ENCODE measurements at regions not wholly inside any gene's neighbourhood (a gene's known extent, or its start where the extent isn't known, plus 50 kb on each side); places are given as distances from the start of the nearest gene placed in this dataset.

DNA sequence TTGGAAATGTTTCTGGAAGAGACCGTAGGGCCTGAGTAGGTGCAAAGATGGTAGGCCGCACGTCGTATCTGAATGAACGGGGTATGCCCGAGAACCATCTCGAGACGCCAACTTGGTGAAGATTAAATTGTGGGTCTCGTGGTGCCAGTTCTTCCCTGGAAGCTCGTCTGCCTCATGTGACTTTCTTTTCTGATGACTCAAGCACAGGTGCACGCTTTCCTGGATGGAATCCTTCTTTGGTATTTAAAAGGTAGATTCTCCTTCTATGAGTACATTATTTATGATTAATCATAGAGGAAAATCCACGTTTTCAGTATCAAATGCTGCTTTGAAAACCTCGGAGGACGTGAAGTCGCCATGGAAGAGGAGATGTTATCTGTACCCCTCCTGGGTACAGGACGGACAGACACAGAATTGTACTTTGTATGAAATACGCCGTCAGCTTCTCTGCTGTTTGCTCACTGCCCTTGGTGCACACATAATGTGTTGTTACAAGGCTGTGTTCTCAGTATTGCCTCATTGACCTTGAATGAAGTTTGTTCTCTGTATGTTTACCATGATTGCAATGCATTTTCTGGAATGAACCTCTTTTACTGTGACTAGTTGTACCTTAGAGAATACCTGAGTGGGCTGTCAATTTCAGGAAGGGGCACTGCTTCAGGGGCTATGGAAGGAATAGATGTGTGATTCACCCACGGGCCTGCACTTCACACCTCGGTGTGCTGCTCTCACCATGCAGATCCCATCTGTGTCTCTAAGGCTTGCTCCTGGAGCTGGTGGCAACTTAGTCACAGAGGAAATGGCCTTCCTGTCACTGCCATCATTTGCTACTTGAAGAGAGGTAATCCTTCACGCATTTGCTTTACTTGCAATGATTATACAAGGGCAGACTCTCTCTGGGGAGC is 137.3 kb upstream of the RTL1 start:
- DNase-seq (ENCODE audit: low read depth in 2 of 3, low spot score in 2 of 3): no peak

GRCh38 chr14:101043891-101044290 is 140.4 kb upstream of the RTL1 start:
- no peak for DNase-seq (ENCODE audit: low read depth in 2 of 3, low spot score in 2 of 3)

GRCh38 chr14:101044741-101045140 is 141.2 kb upstream of the RTL1 start:
- DNase-seq (ENCODE audit: low read depth in 2 of 3, low spot score in 2 of 3): no peak

DNA sequence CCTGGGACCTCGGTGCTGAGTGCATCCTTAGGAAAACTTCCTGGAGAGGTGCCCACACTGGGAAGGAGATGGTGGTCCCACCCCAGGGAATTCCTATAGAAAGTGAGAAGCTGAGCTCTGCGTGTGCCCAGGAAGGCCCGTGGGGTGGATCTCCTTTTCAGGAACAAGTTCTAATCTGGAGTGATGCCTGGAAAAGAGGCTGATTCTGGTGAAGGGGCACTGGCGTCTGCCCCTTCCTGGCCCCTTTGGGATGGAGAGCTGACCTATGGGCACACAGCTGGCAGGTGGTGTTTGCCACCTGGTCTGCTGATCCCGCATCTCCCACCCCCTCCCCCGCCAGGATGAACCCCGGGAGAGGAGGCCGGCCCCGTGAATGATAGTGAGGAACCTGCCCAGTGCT is 142.0 kb upstream of the RTL1 start:
- DNase-seq (ENCODE audit: low read depth in 2 of 3, low spot score in 2 of 3): no peak

DNA sequence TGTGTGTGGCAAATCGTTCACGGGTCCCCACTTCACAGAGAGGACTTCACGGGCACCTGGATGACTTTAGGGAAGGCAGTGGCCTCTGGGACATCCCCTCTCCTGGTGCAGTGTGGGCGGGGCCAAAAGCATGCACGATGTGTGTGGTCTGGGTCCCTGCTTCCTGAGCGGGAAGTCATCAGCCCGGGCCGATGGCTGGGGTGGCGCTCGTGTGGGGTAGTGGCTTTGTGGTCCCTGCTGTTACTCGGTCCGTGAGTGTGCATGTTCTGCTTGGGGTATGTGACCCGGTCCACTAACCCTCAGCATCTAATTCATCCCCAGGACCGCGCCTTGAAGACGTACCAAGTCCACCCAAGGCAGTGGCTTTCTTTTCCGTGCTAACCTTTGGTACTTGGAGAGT is 142.5 kb upstream of the RTL1 start:
- DNase-seq (ENCODE audit: low read depth in 2 of 3, low spot score in 2 of 3): no peak

- peak in 2 of 3 donors; percentile 53 to 55 for DNase-seq (ENCODE audit: low read depth in 2 of 3, low spot score in 2 of 3)
These were observed 143.8 kb upstream of the RTL1 start for GRCh38 chr14:101047326-101047725.

DNA sequence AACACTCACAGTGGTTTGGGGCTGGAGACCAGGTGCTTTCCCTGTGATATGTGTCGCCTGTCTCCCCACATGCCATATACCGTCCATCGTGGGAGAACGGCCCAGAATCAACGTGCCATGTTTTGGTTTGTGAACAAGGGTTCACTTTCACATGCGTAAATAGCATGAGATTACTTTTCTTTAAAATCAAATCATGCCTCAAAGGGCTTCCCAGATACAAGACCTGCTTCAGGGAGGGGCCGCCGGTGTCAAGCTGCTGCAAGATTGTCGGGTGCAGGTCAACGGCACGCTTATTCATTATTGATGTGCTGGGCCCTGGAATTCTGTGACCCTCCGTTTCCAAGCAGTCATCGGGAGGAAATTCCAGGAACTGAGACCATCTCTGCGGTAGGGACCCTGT is 145.2 kb upstream of the RTL1 start:
- DNase-seq (ENCODE audit: low read depth in 2 of 3, low spot score in 2 of 3): no peak

DNA sequence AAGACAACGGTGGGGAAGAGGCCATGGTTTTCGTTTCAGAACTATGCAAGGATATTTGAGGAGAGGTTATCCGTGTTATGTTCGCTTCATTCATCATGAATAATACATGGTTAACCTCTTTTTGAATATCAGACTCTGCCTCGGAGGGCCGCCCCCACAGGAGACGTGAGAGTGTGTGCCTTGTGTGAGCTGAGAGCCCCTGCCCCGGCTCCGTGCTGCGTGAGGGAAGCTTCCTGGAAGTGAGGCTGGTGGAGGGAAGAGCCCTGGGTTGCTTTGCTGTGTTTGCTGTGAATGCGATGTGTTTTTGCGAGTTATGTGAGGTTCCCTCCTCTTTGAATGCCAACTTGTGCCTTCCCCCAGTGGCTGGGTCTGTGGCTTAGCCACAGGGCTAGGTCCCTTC is 146.0 kb upstream of the RTL1 start:
- no peak for DNase-seq (ENCODE audit: low read depth in 2 of 3, low spot score in 2 of 3)

DNA sequence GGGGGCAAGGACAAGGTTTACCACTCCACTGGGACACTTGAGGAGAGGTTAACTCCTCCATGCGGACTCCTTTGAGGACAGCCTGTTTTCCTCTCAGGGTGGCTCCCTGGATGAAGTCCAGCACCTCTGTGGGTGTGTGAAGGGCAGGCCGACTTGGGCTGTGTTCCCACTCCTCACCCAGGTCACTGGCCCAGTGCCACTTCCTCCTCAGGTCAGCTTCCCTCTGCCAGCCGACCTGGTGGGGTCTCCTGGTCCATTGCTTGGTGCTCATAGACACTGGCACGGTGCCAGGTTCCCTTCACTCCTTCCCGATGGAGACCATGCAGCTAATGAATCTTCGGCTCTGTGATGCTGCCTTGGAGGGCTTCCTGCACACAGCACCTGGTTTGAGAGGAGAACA is 146.4 kb upstream of the RTL1 start:
- DNase-seq (ENCODE audit: low read depth in 2 of 3, low spot score in 2 of 3): no peak

GRCh38 chr14:101050901-101051490 is 147.5 kb upstream of the RTL1 start:
- DNase-seq (ENCODE audit: low read depth in 2 of 3, low spot score in 2 of 3): no peak

DNA sequence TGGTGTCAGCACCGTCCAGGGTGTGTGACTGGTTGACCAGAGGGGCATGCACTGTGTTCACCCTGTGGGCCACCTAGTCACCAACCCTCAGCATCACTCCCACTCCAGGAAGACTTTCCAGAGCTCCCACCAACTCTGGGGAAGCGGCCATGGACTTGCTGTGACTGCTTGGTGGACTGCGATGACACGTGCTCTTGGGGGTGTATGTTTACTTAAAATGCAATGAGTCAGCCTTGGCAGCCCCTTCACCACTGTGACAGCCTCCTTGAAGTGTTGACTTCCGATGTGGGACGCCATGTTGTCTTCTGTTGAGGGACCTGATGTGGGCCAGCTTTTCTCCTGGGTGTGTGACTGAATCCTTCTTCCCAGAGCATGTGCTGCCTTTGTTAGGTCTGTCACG is 151.1 kb upstream of the RTL1 start:
- no peak for DNase-seq (ENCODE audit: low read depth in 2 of 3, low spot score in 2 of 3)

DNA sequence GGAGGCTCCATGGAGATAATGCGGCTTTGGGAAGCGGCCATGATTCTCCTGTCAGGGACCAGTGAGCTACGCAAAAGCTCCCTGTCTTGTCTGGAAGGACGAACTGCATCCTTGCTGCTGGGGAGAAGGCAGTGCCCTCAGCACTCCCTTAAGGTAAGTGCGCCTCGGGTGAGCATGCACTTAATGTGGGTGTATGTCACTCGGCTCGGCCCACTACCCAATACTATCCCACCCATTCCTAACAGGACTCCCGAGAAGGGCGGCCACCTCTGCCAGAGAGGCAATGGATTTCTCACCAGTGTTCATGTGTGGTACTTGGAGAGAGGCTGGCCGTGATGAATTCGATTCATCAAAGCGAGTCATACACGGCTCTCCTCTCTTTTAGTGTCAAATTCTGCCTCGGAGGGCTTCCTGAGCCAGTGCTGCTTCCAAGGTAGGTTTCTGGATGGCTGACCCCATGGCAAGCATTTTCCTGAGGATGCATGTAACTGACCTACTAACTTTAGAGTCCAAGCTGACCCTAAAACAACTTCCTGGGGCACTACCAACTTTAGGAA is 151.7 kb upstream of the RTL1 start:
- no peak for DNase-seq (ENCODE audit: low read depth in 2 of 3, low spot score in 2 of 3)

DNA sequence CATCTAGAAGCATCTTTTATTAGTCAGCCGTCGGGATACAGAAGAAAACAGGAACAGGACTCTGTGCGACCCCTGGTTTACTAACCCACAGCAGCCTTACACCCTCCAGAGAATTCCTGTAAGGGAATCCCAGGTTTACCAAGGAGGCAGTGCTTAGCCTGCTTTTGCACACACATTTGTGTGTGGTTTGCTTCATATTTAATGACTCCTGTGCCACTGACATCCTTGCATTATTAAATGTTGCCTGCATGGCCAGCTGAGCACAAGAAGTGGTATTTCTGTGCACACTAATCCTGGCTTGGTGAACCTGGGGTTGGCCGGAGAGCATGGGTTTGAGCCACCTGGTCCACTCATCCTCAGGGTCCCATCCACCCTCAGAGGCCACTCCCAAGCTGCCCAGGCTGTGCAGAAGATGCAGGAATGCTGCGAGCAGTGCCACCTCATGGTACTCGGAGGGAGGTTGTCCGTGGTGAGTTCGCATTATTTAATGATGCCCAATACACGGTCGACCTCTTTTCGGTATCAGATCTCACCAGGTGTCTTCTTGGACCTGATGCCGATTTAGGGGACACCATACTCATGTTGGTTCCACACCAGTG is 152.4 kb upstream of the RTL1 start:
- DNase-seq (ENCODE audit: low read depth in 2 of 3, low spot score in 2 of 3): no peak

DNA sequence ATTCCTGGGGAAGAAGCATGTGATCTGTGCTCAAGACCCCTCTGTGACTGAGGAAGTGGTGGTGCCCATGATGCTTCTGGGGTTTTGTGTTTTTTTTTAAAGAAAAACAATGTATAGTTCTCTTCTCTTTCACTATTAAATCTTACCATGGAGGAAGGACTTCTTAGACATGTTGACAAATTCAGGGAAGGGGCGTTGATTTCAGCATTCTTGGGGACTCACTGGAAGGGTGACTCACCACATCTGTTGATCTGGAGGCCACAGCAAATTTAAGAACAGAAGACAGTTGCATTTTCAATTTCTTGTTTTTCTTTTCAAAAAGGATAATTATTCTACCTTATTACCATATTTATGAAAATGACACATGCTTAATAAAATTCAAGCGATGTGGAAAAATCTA is 152.9 kb upstream of the RTL1 start:
- peak in 1 of 3 donors; percentile 13 for DNase-seq (ENCODE audit: low read depth in 2 of 3, low spot score in 2 of 3)

- no peak for DNase-seq (ENCODE audit: low read depth in 2 of 3, low spot score in 2 of 3)
These were observed 153.9 kb upstream of the RTL1 start for GRCh38 chr14:101057394-101057793.

DNA sequence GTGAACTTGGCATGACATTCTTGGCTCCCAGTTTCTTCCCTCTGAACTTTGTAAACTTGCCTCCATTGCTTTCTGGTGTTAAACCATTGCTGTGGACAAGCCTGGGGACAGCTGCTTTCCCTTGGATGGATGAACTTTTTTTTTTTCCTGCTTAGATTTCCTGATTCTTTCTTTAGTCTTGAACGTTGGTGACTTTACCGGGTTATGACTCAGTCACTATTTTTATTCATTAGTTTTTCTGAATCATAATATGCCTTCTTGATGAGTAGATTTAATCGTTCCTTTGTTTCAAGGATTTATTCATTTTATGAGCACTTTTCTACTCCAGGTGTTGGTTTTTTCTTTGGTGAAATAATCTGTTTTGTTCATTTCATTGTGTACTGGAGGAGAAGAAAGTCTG is 155.0 kb upstream of the RTL1 start:
- no peak for DNase-seq (ENCODE audit: low read depth in 2 of 3, low spot score in 2 of 3)

DNA sequence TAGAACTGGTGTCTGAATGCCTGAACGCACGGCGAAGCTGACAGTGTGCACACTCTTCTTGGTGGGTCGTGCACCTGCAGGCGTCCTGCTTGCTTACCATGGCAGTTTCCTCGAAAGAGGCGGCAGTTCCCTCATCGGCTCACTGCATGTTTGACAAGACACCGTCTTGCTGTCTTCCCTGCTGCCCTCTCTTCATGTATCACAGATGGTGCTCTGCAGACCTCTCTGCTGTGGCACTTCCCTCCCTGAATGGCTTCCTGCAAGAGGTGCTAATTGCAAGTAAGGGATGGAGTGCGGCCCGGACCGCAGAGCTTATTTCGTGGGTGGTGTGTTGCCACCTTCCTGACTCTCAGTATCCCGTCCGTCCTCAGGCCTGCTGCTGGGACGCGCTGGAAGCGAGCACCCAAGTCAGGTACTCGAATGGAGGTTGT is 156.7 kb upstream of the RTL1 start:
- DNase-seq (ENCODE audit: low read depth in 2 of 3, low spot score in 2 of 3): no peak

DNA sequence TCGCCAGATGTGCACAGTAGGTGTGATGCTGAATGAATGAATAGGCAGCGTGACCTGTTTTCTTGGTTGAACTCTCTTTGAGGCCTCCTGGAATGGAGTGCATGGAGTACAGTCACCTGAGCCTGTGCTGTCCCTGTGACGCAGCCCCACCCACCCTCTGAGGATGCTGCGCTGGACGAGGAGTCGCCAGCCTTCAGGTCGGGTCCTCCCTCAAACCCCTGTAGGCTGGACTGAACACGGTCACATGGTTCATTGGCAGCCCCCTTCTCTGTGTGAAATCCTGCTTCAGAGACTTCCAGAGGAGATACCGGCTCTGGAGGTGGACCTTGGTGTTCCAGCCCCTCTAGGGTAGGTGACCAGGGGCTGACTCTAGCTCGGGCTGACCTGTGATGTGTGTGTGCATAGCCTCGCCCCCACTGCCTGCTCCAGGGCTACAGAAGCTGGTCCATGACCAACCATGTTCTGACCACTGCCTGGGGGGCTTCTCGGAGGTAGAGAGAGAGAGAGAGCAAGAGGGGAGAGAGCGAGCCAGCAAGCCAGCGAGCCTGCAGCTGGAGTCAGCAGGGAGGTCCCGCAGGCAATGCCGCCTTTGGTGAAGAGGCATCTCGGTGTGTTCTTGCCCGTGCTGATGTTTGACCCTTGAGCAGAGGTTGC is 158.0 kb upstream of the RTL1 start:
- no peak for DNase-seq (ENCODE audit: low read depth in 2 of 3, low spot score in 2 of 3)

- no peak for DNase-seq (ENCODE audit: low read depth in 2 of 3, low spot score in 2 of 3)
These were observed 158.5 kb upstream of the RTL1 start for GRCh38 chr14:101062065-101062450.

DNA sequence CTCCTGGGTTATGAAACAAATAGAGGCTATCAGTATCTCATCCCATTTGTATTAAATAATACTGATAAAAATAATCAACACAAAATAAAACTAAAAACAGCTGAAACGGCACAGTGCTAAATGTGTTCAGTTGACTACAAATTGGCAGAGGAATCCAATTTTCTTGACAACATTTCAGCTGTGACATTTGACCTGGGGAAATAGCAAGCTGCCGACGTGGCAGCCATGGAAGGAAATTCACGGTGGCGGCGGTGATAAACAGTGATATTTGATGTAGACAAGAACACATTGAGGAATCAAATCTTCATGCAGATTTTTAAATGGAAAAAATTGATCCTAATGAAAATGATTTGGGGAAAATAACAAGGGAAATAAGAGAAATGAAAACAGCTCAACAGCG is 159.1 kb upstream of the RTL1 start:
- DNase-seq (ENCODE audit: low read depth in 2 of 3, low spot score in 2 of 3): no peak

- no peak for DNase-seq (ENCODE audit: low read depth in 2 of 3, low spot score in 2 of 3)
These were observed 159.6 kb upstream of the RTL1 start for GRCh38 chr14:101063121-101063520.
